Testis (tissue), 2 donors: ENCODE measurements at regions not wholly inside any gene's neighbourhood (a gene's known extent, or its start where the extent isn't known, plus 50 kb on each side); places are given as distances from the start of the nearest gene placed in this dataset.

Experiments used
- POLR2A ChIP-seq: fragments of 450-650 bp; IDR thresholded peaks from one replicate; pipeline ENCODE4 v1.6.1; 2017; ENCODE audit warnings: antibody characterized with exemption, mild to moderate bottlenecking, moderate library complexity
- TF ChIP-seq, protein P1 (sequence below), 3 experiments: fragments of 450-650 bp in 2 of 3; fragments of 200-600 bp in 1 of 3; sonication (generic) in 1 of 3; IDR thresholded peaks; one replicate each; pipeline ENCODE4 v1.5.1; 2016 to 2019; ENCODE audit warnings: antibody characterized with exemption in 3 of 3, mild to moderate bottlenecking in 2 of 3, moderate library complexity in 1 of 3

DNA sequence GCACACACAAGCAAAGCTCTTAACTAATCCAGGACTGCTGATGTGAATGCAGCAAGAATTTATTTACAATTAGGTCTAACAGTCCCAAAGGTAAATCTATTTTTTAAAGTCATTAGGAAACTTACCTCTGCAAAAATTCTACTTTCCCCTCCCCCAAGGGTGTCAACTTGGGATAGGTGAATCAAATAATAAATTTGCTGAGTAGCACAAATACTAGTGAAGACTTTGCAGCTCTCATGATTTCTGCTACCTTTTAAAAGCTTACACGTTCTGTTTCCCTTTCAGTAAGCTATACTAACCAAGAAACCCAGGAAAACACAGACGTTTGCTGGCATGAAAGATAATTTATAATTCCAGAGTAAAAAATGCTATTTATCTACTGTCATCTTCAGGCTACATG, 296.6 kb upstream of the SLC7A11 start:
- TF ChIP-seq, protein P1, sequence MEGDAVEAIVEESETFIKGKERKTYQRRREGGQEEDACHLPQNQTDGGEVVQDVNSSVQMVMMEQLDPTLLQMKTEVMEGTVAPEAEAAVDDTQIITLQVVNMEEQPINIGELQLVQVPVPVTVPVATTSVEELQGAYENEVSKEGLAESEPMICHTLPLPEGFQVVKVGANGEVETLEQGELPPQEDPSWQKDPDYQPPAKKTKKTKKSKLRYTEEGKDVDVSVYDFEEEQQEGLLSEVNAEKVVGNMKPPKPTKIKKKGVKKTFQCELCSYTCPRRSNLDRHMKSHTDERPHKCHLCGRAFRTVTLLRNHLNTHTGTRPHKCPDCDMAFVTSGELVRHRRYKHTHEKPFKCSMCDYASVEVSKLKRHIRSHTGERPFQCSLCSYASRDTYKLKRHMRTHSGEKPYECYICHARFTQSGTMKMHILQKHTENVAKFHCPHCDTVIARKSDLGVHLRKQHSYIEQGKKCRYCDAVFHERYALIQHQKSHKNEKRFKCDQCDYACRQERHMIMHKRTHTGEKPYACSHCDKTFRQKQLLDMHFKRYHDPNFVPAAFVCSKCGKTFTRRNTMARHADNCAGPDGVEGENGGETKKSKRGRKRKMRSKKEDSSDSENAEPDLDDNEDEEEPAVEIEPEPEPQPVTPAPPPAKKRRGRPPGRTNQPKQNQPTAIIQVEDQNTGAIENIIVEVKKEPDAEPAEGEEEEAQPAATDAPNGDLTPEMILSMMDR (IDR thresholded peaks at IDR 0.05): no peak
- TF ChIP-seq POLR2A: no peak
